Activated gamma-delta T cell (primary cell): ENCODE measurements at regions not wholly inside any gene's neighbourhood (a gene's known extent, or its start where the extent isn't known, plus 50 kb on each side); places are given as distances from the start of the nearest gene placed in this dataset.

Experiments
- DNase-seq: peaks from one replicate; lab custom pipeline; 2025; lab: John Stamatoyannopoulos, UW

GRCh38 chr13:73800011-73800410 lies 334.2 kb downstream of the KLF12 start:
- DNase-seq = no peak

- no peak for DNase-seq
These were observed 339.4 kb downstream of the KLF12 start for GRCh38 chr13:73794755-73795154.

DNA sequence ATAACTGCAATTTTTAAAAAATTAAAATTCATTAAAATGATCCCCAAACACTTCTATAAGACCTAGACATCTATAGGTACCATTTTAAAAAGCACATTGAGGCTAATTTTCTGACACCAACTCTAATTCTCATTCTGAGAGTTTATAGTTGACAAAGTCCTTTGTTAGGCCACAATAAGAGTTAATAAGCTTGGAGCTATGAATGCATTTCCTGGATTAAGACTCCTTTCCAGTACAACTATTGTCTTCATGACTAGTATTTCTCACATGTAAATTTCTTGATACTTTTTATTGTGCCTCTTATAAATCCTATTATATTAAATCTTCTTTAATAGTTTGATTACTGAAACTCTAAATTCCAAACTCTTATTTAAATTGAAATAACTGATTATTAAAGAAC lies 340.8 kb downstream of the KLF12 start:
- DNase-seq = no peak

- no peak for DNase-seq
These were observed 341.4 kb downstream of the KLF12 start for GRCh38 chr13:73792796-73793195.

- no peak for DNase-seq
These were observed 351.5 kb downstream of the KLF12 start for GRCh38 chr13:73782450-73783449.

- DNase-seq = no peak
These were observed 352.8 kb downstream of the KLF12 start for GRCh38 chr13:73781384-73781783.

GRCh38 chr13:73779881-73780280 lies 354.3 kb downstream of the KLF12 start:
- no peak for DNase-seq

GRCh38 chr13:73778242-73778864 lies 355.9 kb downstream of the KLF12 start:
- no peak for DNase-seq

DNA sequence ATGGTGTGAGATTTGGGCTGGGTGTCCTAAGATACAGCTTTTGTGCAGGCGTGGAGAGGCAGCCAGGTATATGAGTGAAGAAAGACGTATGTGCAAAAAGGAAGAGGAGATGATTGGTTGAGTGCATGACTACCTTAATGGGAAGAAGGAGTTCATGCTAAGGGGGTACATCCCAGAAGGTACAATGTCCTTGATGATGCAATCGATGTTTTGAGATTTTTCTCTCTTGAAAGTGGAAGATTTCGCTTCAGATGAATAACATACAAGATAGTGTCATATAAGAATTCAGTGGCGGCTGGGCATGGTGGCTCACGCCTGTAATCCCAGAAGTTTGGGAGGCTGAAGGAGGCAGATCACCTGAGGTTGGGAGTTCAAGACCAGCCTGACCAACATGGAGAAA lies 357.1 kb downstream of the KLF12 start:
- DNase-seq = no peak

- DNase-seq = no peak
These were observed 357.9 kb downstream of the KLF12 start for GRCh38 chr13:73776151-73776785.

GRCh38 chr13:73773168-73773549 lies 361.0 kb downstream of the KLF12 start:
- no peak for DNase-seq

GRCh38 chr13:73772449-73773167 lies 361.6 kb downstream of the KLF12 start:
- DNase-seq = no peak

DNA sequence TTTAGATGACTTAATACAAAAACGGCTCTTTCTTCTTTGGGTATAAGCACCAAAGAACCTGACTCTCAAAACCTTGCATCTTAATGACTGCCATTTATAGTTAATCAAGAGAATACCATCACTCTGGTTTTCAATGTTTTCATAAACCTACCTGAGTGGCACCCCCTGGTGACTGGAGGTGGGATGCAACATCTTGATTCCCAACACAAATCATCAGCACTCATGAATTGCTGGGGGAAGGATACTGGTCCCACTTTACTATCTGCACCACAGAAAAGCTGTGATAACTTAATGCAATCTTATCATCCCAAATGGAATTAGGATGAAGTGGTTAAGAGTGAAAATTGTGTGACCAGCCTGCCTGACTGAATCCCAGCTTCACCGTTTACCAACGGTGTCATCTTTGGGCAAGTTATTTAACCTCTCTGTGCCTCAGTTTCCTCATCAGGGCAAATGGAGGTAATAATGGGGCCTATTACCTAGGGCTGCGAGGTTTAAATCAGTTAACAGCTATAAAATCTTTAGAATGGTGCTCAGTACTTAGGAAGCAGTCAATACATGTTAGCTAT lies 366.4 kb downstream of the KLF12 start:
- DNase-seq = no peak

- DNase-seq = no peak
These were observed 366.9 kb downstream of the KLF12 start for GRCh38 chr13:73767191-73767741.

GRCh38 chr13:73765651-73766384 lies 368.4 kb downstream of the KLF12 start:
- DNase-seq = no peak

DNA sequence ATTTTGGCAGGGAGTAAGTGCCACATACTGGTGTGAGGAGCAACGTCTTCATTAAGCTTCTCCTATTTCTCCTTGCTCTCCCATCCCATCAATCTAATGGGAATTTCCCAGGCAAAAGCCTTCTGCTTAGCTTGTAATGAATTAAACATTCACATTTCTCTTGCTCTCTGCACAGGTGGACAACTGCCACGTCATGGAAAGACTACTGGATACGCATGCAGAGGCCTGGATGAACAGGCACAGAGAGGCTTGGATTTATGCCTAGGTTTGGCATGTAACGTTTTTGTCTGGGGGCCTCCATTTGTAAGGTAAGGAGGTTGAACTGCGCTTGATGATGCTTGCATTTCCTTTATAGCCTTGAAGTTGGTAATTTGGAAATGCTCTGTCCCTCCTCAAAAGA lies 374.8 kb downstream of the KLF12 start:
- no peak for DNase-seq

- no peak for DNase-seq
These were observed 376.5 kb downstream of the KLF12 start for GRCh38 chr13:73757481-73758233.

DNA sequence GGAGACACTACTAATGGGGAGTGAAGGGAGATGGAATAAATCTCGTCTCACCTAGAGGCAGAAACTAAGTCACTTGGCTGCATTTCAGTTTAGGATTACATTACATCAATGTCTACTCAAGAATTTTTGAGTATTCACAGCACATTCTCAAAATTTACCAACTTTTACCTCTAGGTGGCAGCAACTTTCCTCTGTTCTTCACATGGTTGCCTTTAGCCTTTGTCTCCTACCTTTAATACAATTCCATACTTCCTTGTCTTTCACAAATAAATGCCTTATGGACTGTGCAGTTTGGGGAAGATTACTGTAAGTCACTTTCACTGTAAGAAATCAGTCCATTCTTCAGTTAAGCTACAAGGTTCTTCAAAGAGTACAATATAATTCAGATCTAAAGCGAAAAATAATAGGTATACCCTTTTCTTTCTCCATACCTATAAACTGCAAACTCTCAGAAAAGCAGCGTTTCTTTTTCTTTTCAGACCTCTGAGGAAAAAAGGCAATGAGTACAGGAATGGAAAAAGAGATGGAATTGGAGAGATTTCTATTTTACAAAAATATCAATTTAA lies 379.4 kb downstream of the KLF12 start:
- no peak for DNase-seq

- no peak for DNase-seq
These were observed 380.0 kb downstream of the KLF12 start for GRCh38 chr13:73754241-73754640.

DNA sequence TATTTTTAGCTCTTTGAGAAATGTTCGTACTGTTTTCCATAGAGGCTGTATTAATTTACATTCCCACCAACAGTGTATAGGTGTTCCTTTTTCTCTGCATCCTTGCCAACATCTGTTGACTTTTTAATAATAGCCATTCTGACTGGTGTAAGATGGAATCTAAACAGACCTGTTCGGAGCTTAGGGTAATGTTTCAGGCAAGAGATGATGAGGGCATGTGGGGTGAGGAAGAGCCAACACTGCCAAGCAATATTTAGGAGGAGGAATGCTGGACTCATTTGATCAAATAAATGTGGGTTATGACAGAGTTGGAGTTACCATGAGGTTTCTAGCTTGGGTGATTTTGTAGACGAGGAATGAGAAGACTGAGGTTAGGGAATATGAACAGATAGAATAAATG lies 382.9 kb downstream of the KLF12 start:
- no peak for DNase-seq
